LoVo (cell line): ENCODE measurements at regions not wholly inside any gene's neighbourhood (a gene's known extent, or its start where the extent isn't known, plus 50 kb on each side); places are given as distances from the start of the nearest gene placed in this dataset.

ENCODE experiments used
- DNase-seq: peaks from one replicate; pipeline ENCODE4 v3.0.0-alpha.2; 2016; ENCODE audit warnings: low spot score

DNA sequence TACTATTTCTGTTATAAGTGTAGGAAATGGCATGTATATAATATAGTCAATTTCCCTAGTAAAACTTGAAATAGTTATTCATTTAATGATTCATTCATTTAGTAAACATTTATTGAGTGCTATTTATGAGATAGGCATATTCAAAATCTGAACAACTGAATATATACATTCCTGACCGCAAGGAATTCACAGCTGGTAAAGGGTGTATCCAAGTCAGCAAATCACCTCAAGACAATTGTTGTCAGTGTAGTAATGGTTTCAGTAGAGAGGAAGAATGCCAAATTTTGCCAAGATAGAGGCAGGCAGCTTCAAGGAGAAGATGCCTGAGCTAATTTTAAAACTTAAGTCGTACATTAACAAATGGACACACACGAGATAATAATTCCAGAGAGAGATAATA lies 89.8 kb upstream of the CHST9 start:
- no peak for DNase-seq

- DNase-seq = no peak
Observed at GRCh38 chr18:27270508-27270907, 85.4 kb upstream of the CHST9 start.

- DNase-seq = no peak
Observed at GRCh38 chr18:27263369-27263768, 78.3 kb upstream of the CHST9 start.

GRCh38 chr18:27261769-27262549 lies 76.9 kb upstream of the CHST9 start:
- no peak for DNase-seq

DNA sequence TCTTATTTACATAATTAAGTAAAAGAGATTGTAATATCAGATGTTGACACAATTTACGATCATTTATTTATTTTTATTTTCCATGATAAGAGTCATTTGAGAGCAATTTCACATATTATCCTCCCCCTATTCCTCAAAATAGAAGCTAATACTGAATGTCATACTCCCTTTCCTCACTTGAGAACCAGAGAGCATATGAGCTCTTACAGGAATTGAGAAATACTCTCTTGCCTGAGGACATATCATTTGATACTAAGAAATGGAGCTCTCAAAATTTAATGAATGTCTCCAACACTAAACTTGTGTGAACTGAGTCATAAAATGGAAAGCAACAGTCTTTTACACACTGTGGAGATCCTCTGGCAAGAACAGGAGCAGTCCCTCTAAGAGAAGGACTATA lies 68.5 kb upstream of the CHST9 start:
- no peak for DNase-seq

- DNase-seq = no peak
Observed at GRCh38 chr18:27250471-27250870, 65.4 kb upstream of the CHST9 start.

DNA sequence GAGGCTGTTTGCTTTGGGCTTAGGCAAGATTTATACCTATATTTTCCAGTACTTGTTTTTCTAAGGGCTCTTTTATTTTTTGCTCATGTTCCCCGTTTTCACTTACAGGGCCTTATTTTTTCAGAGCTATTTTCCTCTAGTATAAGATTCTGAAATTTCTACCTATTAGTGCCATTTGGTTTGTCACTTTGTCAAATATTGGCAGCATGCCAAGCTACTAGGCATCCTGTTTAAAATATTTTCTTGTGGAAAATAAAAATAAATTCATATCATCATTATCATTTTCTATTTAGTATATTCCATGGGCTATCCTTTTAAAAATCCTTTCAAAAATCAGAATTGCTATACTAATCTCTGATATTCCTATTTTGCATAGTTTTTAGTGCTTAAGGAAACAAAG lies 64.8 kb upstream of the CHST9 start:
- no peak for DNase-seq

DNA sequence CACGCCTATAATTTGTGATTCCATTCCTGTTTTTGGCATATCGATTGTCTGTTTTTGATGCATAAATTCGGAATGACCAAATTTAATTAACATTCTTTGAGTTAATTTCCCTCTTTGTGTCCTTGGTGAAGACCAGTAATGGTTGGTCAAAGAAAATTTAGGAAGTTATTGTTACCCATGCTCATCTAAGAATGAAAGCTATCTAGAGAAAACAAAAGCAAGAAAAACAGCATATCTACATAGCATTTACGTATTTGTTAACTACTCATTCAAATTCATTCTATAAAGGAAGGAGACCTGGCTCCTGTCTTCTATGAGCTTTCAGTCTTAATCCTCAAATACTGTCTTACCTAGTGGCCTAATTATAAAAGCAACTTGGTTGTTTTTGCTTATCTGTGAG lies 59.2 kb upstream of the CHST9 start:
- DNase-seq = no peak

GRCh38 chr18:27242392-27243047 lies 57.4 kb upstream of the CHST9 start:
- DNase-seq = no peak

DNA sequence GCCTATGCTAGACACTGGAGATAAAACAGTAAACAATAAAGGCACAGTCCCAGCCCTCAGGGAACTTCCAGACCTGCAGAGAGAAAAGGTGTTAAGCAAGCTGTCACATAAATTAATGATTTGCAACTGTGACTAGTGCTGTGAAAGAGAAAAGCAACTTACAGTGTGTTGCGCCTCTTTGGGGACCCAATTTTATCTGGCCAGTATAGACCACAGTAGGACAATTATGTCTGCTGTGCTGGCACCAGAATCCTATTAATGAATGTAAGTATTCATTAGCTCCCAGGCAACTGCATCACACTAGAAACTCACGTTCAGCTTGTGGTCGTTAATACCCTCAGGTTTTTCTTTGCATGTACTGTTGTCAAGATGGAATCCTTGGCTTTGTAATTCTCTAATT lies 55.3 kb upstream of the CHST9 start:
- DNase-seq = no peak

DNA sequence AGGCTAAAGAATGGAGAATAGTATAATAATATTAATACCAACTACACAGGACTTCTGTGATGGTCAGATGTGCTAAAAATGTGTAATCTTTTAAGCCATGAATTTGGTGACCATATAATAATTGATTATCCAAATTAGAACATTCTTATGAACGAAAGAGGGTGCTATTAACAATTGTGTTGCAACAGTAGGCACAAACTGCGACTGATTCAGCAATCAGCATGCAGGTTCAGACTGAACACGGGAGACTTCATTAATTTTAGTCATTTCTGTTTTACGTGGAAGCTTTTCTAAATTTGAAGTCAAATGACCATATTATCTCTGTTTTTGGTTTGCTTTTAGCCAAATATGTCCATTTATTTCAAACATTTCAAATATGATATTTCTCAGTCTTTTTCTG lies 54.6 kb upstream of the CHST9 start:
- DNase-seq = no peak

- DNase-seq = no peak
Observed at GRCh38 chr18:27235218-27235870, 50.2 kb upstream of the CHST9 start.
